ENCODE measurements at regions not wholly inside any gene's neighbourhood (a gene's known extent, or its start where the extent isn't known, plus 50 kb on each side); places are given as distances from the start of the nearest gene placed in this dataset.

DNA sequence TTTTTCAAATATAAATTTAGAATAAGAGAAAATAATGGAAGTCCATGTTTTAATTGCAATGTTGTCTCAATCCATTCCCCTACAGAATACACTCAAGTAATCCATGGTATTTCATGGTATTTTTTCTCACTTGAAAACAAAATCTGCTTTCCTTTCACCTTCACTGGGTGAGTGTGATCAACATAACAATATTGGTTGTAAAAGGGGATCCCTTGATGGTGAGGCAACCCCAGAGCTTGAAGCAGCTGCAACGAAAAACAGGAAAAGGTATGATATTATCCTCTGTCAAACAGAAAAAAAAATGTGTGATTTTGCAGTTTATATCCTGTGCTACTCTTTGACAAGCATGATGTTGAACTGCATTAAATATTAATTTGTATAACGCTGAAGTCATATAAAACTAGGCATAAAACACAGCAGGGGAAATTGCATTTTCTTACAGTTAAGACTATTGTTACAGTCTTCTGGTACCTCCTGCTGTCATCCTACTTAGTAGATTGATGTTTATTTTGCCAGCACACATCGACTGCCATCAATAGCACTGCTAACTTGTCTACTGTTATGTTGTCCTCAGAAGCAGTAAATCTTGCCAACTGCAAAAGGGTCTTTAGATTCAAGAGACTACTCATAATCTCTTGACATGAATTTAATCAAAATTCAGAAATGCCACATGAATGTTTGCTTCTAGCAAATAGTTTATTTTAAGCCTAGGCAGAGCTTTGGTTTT is 373.1 kb upstream of the MIR17HG start:
- TF ChIP-seq CTCF (IDR thresholded peaks at IDR 0.05) = no peak
- no peak for TF ChIP-seq POLR2A (IDR thresholded peaks at IDR 0.05)
